Sigmoid colon (tissue), 4 donors: ENCODE measurements at regions not wholly inside any gene's neighbourhood (a gene's known extent, or its start where the extent isn't known, plus 50 kb on each side); places are given as distances from the start of the nearest gene placed in this dataset.

Experiments
- POLR2AphosphoS5 ChIP-seq, 4 donors: sonication (generic); formaldehyde crosslinking; IDR thresholded peaks; one replicate each; pipeline ENCODE4 v1.6.1; 2017; ENCODE audit warnings: antibody characterized with exemption in 4 of 4
- TF ChIP-seq, protein P1 (sequence below), 4 experiments: fragments of 450-650 bp in 3 of 4; fragments of 200-600 bp in 1 of 4; IDR thresholded peaks; one replicate each; pipeline ENCODE4 v1.5.1; 2016 to 2019; ENCODE audit warnings: antibody characterized with exemption in 4 of 4, mild to moderate bottlenecking in 3 of 4, moderate library complexity in 2 of 4

DNA sequence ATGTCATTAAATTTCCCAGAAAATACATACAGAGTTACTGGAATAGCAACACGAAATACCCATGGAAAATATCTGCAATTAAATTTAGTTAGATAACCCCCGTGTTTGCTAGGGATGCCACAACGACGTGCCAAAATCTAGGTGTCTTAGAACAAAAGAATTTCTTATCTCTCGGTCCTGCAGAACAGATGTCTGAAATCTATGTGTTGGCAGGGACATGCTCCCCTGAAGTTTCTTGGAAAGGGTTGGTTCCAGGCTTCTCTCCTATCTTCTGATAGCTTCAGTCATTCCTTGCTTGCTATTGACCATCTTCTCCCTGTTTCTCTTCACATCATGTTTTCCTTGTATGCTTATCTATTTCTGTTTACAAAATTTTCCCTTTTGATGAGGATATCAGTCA is 1067.0 kb downstream of the CDH18 start:
- TF ChIP-seq, protein P1, sequence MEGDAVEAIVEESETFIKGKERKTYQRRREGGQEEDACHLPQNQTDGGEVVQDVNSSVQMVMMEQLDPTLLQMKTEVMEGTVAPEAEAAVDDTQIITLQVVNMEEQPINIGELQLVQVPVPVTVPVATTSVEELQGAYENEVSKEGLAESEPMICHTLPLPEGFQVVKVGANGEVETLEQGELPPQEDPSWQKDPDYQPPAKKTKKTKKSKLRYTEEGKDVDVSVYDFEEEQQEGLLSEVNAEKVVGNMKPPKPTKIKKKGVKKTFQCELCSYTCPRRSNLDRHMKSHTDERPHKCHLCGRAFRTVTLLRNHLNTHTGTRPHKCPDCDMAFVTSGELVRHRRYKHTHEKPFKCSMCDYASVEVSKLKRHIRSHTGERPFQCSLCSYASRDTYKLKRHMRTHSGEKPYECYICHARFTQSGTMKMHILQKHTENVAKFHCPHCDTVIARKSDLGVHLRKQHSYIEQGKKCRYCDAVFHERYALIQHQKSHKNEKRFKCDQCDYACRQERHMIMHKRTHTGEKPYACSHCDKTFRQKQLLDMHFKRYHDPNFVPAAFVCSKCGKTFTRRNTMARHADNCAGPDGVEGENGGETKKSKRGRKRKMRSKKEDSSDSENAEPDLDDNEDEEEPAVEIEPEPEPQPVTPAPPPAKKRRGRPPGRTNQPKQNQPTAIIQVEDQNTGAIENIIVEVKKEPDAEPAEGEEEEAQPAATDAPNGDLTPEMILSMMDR (IDR thresholded peaks at IDR 0.05), result no peak
- no peak for TF ChIP-seq POLR2AphosphoS5 (IDR thresholded peaks at IDR 0.05)
